DMS79 treated with DMSO at 0.1 percent for 48 hours (cell line): ENCODE measurements at regions not wholly inside any gene's neighbourhood (a gene's known extent, or its start where the extent isn't known, plus 50 kb on each side); places are given as distances from the start of the nearest gene placed in this dataset.
A peak's percentile ranks its signal among the peaks of the same experiment; 100 is the strongest.

Source experiments
- DNase-seq: peaks from one replicate; lab custom pipeline; 2025; lab: John Stamatoyannopoulos, UW

DNA sequence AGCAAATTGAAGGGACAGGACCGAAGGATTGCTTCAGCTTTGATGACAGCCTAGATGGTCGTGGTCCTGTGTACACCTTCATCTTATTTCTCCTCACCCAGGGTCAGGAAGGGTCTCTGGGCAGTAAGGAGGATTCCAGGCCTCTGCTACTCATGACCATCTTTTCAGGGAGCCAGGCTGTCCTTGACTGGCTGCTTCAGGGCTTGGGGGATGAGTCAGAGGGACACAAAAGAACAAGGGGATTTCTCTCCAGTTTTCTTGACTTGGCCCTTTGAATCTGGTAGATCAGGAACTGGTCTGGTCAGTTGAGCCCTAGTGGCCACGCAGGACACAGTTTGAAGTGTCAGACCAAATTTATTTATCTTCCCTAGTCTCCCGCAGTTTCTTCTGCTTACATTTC lies 402.1 kb upstream of the CHD6 start:
- DNase-seq = no peak

DNA sequence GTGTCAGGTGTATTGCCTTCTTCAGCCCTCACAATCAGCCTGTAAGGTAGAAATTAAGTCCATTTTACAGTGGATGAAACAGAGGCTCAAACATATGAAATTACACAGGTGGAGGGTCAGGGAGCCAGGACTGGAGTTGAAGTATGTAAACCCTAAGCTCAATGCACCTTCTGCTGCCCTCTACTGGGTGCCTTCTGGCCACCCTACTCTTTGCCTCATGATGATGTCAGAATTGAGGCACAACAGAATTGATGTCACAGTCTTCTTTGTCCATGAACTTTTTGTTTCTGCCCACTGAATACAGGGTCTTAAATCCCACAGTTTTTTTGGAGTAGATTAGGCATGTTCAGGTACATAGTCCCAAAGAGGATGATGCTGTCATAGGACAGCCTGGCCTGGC lies 400.8 kb upstream of the CHD6 start:
- DNase-seq = no peak

DNA sequence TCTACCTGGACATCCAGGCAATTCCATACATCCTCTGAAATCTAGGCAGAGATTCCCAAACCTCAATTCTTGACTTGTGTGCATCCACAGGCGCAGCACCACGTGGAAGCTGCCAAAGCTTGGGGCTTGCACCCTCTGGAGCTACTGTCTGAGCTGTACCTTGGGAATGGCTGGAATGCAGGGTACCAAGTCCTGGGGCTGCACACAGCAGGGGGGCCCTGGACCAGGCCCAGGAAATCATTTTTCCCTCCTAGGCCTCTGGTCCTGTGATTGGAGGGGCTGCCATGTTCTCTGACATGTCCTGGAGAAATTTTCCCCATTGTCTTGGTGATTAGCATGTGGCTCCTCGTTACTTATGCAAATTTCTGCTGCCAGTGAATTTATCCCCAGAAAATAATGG lies 391.9 kb upstream of the CHD6 start:
- DNase-seq = no peak

DNA sequence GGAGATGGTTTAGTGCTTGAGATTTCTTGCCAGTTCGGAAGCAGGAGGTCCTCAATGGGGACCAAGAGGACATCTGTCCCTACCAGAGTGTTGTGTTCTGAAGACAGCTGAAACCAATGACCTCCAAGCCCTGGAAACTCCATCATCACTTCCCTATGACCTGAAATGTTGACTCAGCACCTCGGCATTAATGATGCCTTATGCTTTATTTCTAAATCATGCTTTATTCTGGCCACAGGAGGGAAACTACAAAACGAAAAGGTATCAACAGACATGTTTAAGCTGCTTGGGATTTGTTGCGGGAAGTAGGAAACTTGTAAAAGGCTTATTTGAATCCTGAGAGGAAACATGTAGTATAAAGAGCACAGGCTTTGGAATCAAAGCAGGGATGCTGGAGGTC lies 389.1 kb upstream of the CHD6 start:
- no peak for DNase-seq

DNA sequence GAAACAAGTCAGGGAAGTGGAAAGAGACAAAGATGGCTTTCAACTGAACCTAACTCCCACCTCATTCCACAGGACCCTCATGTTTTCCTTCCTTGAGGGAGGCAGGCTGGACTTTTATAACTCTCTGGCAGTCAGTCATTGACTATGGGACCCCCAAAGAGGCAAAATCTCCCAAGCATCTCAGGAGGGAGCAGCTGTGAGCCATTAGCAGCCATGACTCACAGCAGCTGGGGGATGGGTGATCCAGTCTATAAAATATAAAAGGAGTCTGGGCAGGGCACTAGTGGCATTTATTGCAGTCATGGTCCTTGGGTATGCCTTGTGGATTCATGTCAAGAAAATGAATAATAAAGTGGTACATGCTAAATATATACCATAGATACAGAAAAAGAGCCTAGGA lies 387.0 kb upstream of the CHD6 start:
- no peak for DNase-seq

DNA sequence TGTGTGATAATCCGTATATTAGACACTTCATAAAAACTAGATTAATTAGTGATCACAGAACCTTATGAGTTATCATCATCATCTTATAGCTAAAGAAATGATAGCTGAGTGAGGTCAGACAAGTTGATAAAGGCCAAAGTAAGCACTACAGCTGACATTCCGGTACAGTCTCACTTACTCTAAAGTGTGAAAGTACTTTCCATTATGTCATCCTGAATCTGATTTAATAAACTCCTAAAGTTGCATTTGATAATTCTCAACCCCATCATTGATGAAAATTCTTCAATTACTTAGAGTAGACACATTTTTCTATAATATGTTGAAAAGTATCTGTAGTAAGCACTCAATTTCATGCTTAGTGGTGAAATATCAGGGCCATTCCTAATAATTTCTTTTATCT lies 385.2 kb upstream of the CHD6 start:
- no peak for DNase-seq

DNA sequence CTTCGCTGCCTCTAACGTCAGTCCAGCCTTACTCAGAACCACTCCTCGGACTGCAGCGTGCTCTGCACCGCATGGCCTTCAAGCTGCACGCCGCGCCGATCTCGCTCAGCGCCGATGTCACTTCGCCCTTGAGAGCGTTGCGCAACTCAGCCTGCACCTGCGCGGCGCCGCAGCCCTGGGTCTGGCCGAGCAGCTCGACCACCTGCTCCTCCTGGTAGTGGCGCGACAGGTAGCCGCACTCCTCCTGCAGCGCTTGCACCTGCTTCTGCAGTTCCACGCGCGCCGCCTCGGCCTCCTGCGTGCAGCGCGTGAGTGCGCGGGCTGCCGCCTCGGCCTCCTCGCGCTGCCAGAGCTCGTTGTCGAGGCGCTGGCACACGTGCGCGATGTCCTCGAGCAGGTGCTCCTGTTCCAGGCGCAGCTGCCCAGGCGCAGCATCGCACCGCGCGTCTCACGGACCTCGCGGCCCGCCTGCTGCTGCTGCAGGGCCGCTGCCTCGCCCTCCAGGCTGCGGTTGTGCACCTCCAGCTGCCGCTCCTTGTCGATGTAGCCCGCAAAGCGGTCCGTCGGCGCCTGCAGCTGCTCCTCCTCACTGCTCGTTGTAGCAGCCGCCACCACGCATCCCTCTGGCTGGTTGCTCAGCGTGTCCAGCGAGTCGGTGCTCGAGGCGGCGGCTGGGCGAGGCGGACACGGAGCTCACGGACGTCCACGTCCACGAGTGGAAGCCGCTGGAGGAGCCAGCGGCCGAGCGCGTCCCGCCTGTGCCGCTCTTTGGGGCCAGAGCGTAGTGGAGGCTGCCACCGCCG lies 380.6 kb upstream of the CHD6 start:
- no peak for DNase-seq

DNA sequence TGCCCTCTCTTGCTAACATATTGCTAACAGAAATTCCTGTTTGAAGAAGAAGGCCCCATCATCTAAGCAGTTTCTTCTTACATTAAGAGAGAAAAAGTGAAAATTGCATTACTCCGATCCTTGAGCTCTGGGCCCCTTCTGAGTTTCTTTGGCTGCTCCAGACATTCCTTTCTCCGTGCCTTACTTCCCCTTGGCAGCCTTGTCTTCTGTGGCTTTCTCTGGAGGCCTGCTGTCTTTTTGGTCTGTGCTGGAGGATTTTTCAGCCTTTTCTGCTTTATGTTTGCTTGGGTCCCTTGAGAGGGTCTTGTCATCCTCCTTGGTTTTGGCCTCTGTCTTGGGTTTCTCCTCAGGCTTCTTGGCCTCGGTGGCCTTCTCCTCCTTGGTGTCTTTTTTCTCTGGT lies 378.8 kb upstream of the CHD6 start:
- DNase-seq = no peak

DNA sequence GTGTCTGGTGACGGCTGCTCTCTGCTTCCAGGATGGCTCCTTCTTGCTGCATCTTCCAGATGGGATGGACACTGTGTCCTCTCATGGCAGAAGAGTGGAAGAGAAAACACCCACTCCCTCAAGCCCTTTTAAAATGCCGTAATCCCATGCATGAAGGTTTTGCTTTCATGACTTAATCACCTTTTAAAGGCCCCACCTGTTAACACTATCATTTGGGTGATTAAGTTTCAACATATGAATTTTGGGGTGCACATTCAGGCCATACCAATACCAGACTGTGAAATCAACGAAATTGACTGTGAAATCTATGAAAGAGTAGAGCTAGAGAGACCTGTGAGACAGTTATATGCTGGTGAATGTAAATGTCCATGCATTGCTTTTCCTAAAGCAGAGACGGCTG lies 374.3 kb upstream of the CHD6 start:
- no peak for DNase-seq

DNA sequence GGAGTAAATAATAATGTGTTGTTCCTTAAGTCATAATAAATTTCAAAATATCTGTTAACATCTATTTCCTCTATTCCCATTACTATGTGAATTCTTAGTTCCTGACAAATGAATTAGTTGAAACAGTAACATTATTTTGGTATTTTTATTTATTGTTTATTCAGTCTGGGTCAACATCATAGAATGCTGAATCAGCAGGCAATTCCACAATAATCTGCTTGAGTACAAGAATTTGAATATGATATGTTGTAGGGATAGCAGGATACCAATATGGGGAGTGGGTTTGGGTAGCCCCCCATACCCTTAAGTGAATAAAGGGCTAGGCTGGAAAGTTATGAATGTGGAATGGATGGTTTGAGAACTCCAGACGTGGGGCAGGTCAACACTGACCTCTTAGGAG lies 373.2 kb upstream of the CHD6 start:
- no peak for DNase-seq

DNA sequence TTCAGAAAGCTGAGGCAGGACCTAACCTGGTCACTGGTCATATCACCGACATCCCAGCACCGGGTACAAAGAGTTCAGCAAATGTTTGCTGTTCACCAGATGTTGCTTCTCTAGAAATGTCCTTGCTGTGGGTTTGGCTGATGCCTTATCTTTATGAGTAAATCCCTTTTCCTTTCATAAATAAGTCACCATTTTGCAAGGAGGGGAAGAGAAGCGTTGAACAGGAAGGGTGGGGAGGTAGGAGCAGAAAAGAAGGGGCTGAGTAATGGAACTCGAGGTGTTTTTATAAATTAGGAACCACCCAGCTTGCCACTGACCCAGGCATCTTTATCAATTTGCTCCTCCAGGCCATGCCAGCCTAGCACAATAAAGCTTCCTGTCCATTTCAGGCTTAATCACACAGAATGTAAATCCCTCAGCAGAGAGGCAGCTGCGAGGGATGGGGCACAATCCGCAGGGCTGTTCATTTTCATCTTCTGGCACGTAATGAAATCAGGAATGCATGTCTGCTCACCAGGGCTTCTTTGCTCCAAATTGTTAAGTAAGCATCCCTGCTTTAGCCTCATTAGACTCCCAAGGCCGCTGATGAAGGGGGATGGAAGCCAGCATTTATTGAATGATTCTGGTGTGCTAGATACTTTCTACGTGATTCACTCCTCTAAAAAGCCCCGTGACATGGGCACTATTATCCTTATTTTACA lies 371.9 kb upstream of the CHD6 start:
- no peak for DNase-seq

DNA sequence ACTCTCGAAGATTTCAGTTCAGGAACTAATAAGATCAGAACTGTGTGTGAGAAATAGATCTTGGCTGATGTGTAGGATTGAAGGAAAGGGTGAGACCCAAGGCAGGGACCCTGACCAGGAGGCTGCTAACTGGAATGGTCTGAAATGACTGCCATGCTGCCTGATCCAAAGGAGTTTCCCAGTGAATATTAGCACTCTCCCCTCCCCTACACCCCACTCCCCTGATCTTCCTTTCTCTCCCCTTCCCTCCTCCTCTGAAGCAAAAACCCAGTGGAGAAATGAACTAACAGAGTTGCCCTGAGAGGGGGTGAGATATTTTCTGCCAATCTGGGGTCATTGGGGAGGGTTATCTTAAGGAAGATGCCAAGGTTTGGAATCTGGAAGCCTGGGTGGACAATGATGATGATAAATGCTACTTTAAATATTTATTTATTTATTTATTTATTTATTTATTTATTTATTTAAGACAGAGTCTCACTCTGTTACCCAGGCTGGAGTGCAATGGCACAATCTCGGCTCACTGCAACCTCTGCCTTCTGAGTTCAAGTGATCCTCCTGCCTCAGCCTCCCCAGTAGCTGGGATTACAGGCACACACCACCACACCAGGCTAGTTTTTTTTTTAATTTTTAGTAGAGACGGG lies 371.0 kb upstream of the CHD6 start:
- DNase-seq = no peak

DNA sequence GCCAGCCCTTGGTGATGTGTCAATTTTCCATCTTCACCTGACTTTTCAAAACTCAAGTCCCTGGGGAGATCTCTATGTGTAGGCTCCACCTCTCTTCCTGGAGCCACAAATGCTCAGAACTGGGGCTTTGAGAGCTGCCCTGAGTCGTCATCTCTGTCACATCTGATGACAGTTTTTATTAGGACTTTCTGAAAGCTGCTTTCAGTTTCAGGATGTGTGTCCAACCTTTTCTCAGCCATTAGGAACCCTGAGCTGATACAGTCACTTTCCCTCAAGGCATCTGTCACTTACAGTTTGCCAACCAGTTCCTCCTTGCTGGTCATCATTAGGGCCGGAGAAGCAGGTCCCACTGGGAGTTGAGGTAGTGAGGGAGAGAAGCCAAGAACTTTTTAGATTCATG lies 365.9 kb upstream of the CHD6 start:
- DNase-seq = no peak

DNA sequence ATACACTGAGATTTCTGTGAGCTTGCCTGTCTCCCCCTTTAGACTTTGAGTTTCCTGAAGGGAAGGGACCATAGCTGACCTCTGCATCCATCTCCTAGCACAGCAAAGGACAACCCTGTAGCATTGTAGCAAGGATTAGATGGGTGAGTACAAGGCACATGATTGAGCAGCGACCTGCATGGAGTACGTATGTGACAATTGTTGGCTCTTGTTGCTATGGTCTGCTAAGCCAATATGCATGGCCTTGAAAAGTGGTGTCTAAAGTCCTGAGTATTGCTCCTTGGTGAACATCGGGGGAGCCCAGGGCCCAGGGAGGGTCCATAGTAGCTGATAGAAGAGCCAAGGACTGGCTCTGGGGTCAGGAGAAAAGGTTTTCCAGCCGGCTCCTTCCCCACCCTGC lies 365.0 kb upstream of the CHD6 start:
- DNase-seq = no peak

DNA sequence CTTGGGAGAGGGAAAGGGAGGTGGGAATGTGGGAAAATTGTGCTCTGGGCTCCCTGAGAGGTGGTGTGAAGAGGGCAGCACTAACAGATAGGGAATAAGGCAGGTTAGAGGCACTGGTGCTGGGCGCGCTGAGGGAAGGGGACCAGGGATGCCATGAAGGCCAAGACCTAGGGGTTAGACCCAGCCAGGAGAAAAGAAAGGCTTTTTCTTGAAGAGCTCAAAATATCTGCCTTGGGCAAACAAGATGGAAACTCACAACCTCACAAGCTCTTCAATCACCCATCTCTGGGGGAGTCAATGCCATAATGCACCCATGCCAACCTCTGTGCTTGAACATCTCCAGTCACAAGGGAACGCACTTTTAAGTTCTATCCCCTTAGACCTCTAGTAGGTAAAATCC lies 363.6 kb upstream of the CHD6 start:
- no peak for DNase-seq

DNA sequence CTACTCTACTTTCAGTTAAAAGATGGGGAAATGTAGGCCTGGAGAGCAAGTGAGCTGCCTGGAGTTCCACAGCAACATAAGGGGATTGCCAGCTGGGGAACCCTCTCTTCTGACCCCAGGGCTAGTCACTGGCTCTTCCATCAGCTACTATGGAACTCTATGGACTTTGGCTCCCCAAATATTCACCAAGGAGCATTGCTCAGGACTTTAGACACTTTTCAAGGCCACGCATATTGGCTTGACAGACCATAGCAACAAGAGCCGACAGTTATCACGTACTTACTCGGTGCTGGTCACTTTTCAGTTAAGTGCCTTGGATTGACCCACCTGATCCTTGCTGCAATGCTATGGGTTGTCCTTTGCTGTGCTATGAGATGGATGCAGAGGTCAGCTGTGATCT lies 360.7 kb upstream of the CHD6 start:
- DNase-seq = no peak

DNA sequence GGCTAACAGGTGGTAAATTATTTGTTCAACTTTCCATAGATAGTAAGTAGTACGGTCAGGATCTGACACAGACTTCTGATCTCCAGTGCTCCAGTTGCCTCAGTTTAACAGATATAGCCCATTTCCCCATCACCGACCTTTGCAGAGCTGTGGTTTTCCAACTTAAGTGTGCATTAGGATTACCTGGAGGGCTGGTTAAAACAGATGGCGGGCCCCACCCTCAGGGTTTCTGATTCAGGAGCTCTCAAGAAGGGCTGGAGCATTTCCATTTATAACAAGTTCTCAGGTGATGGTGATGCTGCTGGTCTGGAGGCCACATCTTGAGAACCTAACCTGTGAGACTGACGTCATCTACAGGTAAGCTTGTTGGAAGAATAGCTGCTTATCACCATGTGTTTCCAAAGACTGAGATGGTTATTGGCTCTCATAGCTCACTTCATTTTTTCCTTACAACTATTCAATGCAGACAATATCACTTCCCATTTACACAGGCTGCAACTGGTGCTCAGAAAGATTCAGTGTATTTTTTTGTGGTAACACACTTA lies 360.1 kb upstream of the CHD6 start:
- peak; percentile 75 for DNase-seq

DNA sequence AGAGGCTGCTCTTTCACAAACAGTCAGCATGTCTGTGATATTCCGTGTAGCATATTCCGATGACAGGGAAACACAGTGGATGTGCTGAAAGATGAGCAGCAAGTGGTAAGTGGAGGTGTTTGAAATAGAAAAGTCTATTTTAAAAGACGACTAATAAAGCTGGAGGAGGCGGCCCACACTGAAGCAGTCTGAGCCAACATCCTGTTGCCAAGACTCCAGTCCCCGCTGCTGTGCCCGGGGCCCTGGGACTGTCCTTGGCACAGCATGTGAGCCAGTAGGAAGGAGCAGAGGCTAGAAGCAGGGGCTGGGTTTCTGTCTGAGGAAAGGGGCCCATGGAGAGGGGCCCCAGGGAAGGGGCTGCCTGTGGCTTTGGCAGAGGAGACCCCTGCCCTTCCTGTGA lies 351.5 kb upstream of the CHD6 start:
- no peak for DNase-seq

DNA sequence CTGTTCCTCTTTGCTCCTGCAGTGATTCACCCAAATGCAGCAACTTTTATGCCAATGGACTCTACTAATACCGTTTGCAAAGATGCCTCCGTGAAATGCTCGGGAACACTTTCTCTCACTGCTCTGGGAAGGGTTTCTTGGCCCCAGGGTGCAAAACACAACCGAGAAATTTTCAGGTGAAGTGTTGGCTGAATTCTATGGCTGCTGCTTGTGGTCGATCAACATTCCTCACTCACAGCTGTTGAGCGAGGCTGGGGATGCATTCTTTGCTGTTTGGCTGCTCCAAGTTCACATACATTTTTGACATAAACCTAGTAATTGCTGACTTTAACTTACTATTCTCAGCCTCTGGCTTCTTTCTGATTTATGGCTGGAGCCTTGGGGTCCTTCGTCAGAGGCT lies 342.0 kb upstream of the CHD6 start:
- DNase-seq = no peak

DNA sequence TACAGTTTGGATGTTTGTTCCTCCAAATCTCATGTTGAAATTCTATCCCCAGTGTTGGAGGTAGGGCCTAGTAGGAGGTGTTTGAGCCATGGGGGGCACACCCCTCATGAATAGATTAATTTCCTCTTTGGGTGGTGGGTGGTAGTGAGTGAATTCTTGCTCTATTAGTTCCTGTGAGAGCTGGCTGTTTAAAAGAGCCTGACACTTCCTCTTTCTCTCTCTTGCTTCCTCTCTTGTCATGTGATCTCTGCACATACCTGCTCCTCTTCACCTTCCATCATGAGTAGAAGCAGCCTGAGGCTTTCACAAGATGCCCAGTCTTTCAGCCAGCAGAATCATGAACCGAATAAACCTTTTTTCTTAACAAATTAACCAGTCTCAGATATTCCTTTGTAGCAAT lies 340.2 kb upstream of the CHD6 start:
- no peak for DNase-seq

DNA sequence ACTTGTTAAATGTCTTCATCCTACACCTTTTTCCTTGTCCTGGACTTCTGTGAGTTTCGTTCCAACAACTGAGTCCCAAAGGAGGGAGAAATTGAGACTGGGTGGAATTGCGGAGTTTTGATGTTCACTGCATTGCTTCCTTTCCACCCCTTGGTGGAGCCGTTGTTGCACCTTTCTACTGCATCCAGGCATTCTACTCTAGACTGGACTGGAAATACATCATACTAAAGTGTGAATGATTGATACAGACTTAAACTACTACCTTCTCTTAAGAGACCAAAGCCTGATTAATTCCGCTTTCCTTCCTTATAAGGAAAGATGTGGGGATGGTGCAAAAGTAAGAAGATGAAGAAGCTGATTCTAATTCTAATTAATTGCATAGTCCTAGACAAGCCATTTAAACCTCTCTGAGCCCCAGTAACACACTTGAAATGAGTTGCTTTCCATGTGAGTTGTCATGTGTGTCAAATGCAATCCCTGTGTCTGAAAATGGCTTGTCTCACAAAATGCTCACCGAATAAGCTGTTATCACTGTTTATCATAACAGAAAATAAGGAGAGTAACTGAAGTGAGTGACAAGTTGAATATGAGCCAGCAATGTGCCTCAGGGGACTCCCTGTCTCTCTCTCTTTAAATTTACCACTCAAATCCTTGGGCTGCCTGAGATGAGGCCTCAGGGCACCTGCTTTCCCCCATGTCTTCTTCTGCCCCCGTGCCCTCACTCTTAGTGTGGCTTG lies 338.3 kb upstream of the CHD6 start:
- DNase-seq = no peak

DNA sequence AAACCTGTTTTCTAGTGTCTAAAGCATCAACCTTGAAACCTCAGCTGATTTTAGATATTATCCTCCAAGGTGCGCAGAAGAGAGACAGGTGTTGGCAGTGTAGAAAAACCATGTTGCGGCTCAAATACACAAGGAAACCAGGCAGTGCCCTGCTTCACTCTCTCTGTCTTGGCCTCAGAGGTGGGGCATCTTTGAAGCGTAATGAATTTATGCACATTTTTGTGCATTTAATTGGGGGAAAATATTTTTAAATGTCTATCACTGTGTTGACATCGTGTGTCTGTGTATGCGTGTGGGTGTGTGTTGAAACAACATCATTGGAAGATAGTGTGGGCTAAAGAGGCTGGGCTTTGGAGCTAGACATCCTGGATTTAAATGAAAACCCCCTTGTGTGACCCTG lies 334.0 kb upstream of the CHD6 start:
- DNase-seq = no peak
